SK-N-MC (cell line): ENCODE measurements at regions not wholly inside any gene's neighbourhood (a gene's known extent, or its start where the extent isn't known, plus 50 kb on each side); places are given as distances from the start of the nearest gene placed in this dataset.

Experiments
- EZH2 ChIP-seq: fragments of 200-600 bp; sonication (generic); IDR thresholded peaks from one replicate; pipeline ENCODE4 v1.6.1; 2017; ENCODE audit warnings: antibody characterized with exemption
- FOXP2 ChIP-seq: optimal IDR thresholded peaks from 2 replicates; pipeline ENCODE3; 2011; ENCODE audit warnings: mild to moderate bottlenecking, moderate library complexity; ENCODE audit not compliant: insufficient read depth; ENCODE audit errors: extremely low read length, control extremely low read depth
- POLR2AphosphoS5 ChIP-seq: IDR thresholded peaks from 2 replicates; pipeline ENCODE4 v1.6.1; 2012; ENCODE audit warnings: mild to moderate bottlenecking, low read depth, low read length, borderline replicate concordance

GRCh38 chr16:8179615-8180014, 410.7 kb downstream of the TMEM114 start:
- no peak for TF ChIP-seq EZH2
- TF ChIP-seq POLR2AphosphoS5: no peak
- no peak for TF ChIP-seq FOXP2
